ENCODE measurements at regions not wholly inside any gene's neighbourhood (a gene's known extent, or its start where the extent isn't known, plus 50 kb on each side); places are given as distances from the start of the nearest gene placed in this dataset.

DNA sequence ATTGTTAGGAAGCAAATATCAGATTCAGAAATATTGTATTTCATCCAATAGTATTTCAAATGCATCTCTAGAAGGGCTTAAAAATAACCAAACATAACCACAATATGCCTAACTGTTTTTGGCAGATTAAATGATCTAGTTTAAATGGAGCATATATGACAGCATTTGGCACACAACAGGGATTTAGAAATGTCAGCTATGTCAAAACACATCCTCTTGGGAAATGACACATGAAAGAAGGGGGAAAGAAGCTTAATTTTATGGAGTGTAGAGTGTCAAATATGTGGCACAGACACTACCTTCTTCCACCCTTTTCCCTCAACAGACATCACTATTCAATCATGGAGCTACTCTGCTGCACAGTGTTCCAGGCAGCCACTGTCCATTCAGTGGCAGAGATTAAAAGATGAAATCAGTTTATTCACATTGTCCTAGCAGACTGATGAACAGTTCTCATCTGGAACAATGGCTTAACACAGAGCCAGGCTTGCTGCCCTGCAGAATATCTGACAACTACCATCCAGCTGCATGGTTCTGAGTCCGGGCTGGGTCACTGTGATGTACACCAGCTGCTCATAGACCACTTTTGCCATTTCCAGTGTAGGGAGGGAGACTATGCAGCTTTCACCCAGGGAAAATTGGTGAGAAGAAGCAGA is 349.8 kb downstream of the DHX35 start:
- no peaks in the 10 kb centered on the region for H3K36me3 ChIP-seq
- TF ChIP-seq POLR2A (IDR thresholded peaks at IDR 0.05) (no peak), EP300 (IDR thresholded peaks at IDR 0.05) (no peak), POLR2AphosphoS5 (IDR thresholded peaks at IDR 0.05) (no peak)
- TF ChIP-seq, protein P1, sequence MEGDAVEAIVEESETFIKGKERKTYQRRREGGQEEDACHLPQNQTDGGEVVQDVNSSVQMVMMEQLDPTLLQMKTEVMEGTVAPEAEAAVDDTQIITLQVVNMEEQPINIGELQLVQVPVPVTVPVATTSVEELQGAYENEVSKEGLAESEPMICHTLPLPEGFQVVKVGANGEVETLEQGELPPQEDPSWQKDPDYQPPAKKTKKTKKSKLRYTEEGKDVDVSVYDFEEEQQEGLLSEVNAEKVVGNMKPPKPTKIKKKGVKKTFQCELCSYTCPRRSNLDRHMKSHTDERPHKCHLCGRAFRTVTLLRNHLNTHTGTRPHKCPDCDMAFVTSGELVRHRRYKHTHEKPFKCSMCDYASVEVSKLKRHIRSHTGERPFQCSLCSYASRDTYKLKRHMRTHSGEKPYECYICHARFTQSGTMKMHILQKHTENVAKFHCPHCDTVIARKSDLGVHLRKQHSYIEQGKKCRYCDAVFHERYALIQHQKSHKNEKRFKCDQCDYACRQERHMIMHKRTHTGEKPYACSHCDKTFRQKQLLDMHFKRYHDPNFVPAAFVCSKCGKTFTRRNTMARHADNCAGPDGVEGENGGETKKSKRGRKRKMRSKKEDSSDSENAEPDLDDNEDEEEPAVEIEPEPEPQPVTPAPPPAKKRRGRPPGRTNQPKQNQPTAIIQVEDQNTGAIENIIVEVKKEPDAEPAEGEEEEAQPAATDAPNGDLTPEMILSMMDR (IDR thresholded peaks at IDR 0.05): no peak
- no peak overlapping the region for H3K27ac ChIP-seq
- H3K4me1 ChIP-seq: no peaks in the 10 kb centered on the region
- peaks cover 7% of the 10 kb centered on the region for H3K27me3 ChIP-seq
- H3K9me3 ChIP-seq: peaks cover 0 to 11% (median 0%) of the 10 kb centered on the region in 3 donors
- 50 to 57% methylated on average over 1 of the region's 1 CpG for WGBS, 2 donors (ENCODE audit: low coverage in 1 of 2)
- no peak overlapping the region for H3K4me3 ChIP-seq
- no peak for ATAC-seq

DNA sequence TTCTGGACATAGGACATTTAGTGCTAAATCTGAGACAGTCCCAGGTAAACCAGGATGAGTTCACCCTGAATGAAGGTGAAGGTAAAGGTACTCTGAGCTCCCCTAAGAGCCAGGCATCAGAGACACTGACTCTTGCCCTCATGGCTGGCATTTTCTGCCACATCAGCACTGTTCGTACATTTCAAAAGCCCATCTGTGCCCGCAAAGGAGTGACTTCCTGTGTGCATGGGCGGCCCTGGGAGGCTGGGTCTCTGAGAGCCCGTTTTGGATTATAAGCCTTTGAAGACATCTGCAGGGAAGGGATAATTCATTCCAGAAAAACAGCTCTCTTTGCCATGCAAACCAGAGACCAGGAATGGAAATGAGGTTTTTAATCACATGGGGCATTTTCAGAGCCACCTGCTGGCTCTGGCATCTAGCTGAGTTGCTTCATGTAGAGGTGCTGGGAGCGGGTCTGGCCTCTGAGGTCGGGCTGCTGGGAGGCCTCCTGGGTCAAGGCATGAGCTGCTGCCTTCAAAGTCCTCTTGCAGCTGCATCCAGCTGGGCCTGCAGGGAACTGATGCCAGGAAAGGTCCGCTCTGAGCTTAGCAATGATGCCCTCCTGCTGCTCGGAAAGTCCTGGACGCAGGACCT is 348.3 kb downstream of the DHX35 start:
- ATAC-seq: no peak
- TF ChIP-seq POLR2A (IDR thresholded peaks at IDR 0.05) (no peak), POLR2AphosphoS5 (IDR thresholded peaks at IDR 0.05) (no peak), EP300 (IDR thresholded peaks at IDR 0.05) (no peak)
- TF ChIP-seq, protein P1 (IDR thresholded peaks at IDR 0.05): no peak
- WGBS, 2 donors (ENCODE audit: low coverage in 1 of 2): 72% methylated on average over 3 of the region's 9 CpGs; no CpG with 5 or more reads in 1 of the 2 donors

DNA sequence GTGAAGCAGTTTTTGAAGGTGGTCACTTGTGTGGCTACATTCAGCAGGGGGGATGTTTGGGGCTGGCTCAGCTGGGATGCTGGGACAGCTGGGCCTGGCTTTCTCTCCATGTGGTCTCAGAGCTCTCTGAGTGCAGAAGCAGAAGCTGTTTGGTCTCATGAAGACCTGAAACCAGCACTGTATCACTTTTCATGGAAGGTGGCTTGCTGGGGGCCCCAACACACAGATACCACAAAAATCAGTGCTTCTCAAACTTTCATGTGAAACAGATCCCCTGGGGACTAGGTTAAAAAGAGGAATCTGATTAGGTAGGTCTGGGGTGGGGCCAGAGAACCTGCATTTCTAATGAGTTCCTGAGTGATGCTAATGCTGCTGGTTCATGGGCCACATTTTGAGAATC is 347.3 kb downstream of the DHX35 start:
- no peak for TF ChIP-seq EP300 (IDR thresholded peaks at IDR 0.05)
- TF ChIP-seq POLR2AphosphoS5 (IDR thresholded peaks at IDR 0.05): no peak
- TF ChIP-seq, protein P1 (IDR thresholded peaks at IDR 0.05): no peak
- no peak for TF ChIP-seq POLR2A (IDR thresholded peaks at IDR 0.05)
- H3K36me3 ChIP-seq: no peaks in the 10 kb centered on the region
- H3K27me3 ChIP-seq: peaks cover 7% of the 10 kb centered on the region
- ATAC-seq: no peak
- H3K4me3 ChIP-seq: no peak overlapping the region
- H3K27ac ChIP-seq: no peak overlapping the region
- peaks cover 0 to 11% (median 0%) of the 10 kb centered on the region in 3 donors for H3K9me3 ChIP-seq
- H3K4me1 ChIP-seq: no peaks in the 10 kb centered on the region

More for the DNA sequence above, 348.3 kb downstream of the DHX35 start:
- Histone ChIP-seq H3K4me1 (no peaks in the 10 kb centered on the region), H3K27me3 (peaks cover 7% of the 10 kb centered on the region), H3K9me3 (peaks cover 0 to 11% (median 0%) of the 10 kb centered on the region in 3 donors), H3K27ac (no peak overlapping the region), H3K4me3 (no peak overlapping the region), H3K36me3 (no peaks in the 10 kb centered on the region)

DNA sequence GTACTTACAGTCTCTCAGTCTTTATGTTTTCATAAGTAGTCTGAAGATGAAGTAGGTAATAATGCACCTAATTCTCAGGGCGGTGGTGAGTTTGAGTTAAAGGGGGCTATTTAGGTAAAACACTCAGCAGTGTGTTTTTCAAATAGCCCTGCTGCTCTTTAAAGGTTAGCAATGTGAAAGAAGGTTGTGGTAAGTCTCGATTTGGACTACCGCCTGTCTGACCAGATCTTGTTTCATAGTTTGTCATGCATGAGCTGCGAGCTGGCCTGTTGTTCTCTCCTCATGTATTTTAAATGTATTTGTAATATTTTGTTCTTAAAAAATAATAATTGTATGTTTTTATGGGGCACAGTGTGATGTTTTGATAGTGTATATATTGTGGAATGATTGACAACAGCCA is 340.2 kb downstream of the DHX35 start:
- ATAC-seq: no peak

More for the DNA sequence above, 340.2 kb downstream of the DHX35 start:
- Histone ChIP-seq H3K4me3 (no peak overlapping the region), H3K9me3 (no peaks in the 10 kb centered on the region), H3K36me3 (no peaks in the 10 kb centered on the region), H3K27me3 (peaks cover 2% of the 10 kb centered on the region), H3K27ac (no peak overlapping the region), H3K4me1 (peaks cover 0 to 5% (median 0%) of the 10 kb centered on the region in 3 donors)
- TF ChIP-seq POLR2A (IDR thresholded peaks at IDR 0.05): no peak
- no peak for TF ChIP-seq EP300 (IDR thresholded peaks at IDR 0.05)
- TF ChIP-seq, protein P1 (IDR thresholded peaks at IDR 0.05): no peak
- no peak for TF ChIP-seq POLR2AphosphoS5 (IDR thresholded peaks at IDR 0.05)
- 88 to 93% methylated on average over 4 of the region's 4 CpGs for WGBS, 2 donors (ENCODE audit: low coverage in 1 of 2)
